ENCODE measurements at regions not wholly inside any gene's neighbourhood (a gene's known extent, or its start where the extent isn't known, plus 50 kb on each side); places are given as distances from the start of the nearest gene placed in this dataset.

GRCh38 chr13:19252381-19252780 lies 70.8 kb upstream of the TUBA3C start:
- TF ChIP-seq ZNF274 (IDR thresholded peaks at IDR 0.05; ENCODE audit: low read depth, low read length): no peak
- H3K4me3 ChIP-seq (ENCODE audit: low read length): no peak overlapping the region

DNA sequence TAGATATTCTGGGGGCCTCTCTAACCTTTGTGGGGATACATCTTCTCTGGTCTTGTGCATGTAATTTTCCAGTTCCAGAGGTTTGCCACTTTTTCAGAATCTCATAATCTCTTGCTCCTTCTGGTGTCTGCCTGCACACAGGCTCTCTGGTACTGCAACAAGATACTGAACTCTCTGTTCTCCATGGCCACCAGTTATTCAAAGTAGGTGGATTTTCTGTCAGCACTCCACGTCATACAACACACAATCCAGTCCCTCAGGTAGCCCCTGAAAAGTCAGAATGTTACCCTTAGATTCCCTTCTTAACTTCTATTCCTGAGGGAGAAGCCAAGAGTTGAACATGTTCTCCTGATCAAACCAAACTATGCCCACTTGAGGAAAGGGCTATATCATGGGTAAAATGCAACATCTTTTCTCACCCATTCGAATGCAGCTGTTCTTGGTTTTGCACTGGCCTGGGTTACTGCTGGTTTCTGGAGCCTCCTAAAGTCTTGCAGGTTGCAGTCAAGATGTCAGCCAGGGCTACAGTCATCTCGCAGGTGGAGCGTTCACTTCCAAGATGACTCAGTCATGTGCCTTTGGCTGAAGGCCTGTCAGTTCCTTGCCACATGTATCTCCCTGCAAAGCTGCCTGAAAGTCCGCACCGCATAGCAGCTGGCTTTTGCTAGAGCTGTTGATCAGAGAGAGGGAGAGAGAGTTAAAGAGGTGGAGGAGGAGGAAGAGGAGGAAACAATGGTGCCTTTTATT lies 57.7 kb upstream of the TUBA3C start:
- H3K4me3 ChIP-seq (ENCODE audit: low read length): no peak overlapping the region

More for the DNA sequence above, 57.7 kb upstream of the TUBA3C start:
- no peak for TF ChIP-seq ZNF274 (IDR thresholded peaks at IDR 0.05; ENCODE audit: low read depth, low read length)
